Hematopoietic multipotent progenitor cell treated with erythropoietin and hydrocortisone succinate and interleukin-3 and kit ligand, for 17 days (in vitro differentiated cells): ENCODE measurements at regions not wholly inside any gene's neighbourhood (a gene's known extent, or its start where the extent isn't known, plus 50 kb on each side); places are given as distances from the start of the nearest gene placed in this dataset.

Experiments
- DNase-seq: peaks from one replicate; pipeline ENCODE4 v3.0.0-alpha.2; 2015; ENCODE audit warnings: low spot score

GRCh38 chr5:20537911-20538703 is 550.1 kb upstream of the CDH18 start:
- no peak for DNase-seq

DNA sequence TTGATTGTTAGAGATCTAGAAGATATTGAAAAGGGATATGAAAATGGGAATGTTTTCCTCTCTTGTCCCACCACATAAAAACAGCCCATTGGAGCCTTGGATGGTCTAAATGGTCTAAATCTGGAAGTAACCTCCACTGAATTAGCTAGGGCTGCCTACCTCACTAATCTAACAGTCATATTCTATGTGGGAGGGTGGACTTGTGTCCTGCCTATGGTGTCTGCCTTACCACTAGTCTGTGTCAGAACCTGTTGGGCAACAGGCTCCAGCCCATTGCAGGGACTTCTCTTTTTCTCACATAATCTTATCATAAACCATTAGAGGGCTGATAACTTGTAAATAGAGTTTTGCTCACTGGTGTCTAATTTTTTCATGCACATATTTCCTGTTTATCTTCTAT is 548.8 kb upstream of the CDH18 start:
- no peak for DNase-seq

GRCh38 chr5:20536341-20536740 is 548.3 kb upstream of the CDH18 start:
- DNase-seq: no peak

DNA sequence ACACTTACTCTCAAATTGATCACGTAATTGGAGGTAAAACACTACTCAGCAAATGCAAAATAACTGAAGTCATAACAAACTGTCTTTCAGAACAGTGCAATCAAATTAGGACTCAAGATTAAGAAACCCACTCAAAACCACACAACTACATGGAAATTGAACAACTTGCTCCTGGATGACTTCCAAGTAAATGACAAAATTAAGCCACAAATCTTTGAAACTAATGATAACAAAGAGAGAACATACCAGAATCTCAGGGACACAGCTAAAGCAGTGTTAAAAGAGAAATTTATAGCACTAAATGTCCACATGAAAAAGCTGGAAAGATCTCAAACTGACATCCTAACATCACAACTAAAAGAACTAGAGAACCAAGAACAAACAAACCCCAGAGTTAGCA is 540.5 kb upstream of the CDH18 start:
- DNase-seq: no peak

GRCh38 chr5:20524991-20525529 is 537.1 kb upstream of the CDH18 start:
- no peak for DNase-seq

DNA sequence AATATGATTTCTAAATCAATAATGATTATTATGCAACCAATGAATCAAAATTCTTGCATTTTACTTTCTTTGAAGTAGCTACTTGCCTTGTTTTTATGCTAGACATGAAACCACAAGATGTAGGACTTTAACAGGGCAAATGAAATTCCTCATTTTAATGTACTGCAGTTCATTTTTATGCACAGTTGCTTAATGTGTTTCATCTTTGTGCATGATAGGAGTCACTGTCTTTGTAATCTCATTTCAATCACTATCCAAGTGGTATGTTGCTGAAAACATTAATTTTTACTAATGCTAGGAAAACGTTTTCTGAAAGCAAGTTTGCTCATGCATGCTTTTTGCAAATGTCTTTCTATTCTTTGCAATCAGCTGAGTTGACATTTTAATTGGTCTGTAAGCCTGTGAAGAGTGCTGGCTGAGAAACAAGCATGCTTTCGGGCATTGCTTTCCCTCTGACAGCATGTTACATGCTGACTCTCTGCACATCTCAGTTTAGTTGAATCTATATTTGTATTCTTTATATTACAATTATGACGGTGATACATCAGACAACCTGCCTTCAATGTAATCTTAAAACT is 535.0 kb upstream of the CDH18 start:
- DNase-seq: no peak

DNA sequence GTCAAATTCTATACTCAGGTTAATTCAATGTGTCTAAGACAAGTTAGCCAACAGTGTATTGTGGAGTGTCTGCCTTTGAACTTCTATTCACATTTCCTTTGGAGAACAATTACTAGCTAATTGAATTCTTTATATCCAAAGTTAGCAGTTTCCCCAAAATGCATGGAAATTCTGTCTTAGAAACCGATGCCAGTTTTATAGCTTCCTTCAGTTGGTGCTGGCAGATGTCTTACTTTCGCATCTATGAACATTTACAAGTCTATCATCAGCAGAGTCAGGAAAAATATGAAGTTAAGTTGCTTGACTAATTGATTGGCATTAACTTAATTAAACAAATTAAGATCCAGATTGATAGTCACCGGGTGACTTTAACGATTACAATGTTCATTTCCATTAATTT is 527.6 kb upstream of the CDH18 start:
- DNase-seq: no peak

GRCh38 chr5:20514145-20514544 is 526.1 kb upstream of the CDH18 start:
- no peak for DNase-seq

GRCh38 chr5:20500546-20500945 is 512.5 kb upstream of the CDH18 start:
- no peak for DNase-seq

DNA sequence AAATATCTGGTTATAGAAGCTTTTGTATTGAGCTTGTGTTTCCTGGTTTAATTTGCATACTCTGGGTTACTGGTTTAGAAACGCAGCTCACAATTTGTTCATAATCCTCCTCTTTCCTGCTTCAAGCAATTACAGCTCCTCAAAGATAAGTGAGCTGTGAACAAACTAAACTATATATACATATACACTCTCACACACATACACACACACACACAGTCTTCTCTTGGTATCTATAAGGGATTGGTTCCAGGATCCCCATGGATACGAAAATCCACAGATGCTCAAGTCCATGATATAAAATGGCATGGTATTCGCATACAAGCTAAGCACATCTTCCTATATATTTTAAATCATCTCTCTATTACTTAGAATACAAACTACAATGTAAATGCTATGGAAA is 510.9 kb upstream of the CDH18 start:
- DNase-seq: no peak

DNA sequence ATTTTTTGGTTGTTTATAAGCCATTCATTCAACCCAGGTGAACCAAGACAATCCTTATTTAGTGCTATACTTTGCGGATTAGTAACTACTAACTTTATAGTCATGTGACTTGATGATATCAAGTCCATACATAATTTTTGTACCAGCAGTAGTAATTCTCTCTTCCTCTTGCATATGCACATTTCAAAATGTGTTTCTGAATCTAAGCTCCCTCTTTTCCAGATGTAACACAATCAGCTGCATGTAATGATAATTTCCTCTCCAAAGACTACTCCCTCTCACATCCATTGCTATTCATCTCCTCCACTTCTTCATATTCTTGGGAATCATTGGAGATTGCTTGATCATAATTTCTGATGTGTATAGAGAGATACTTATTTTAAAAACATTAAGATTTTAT is 510.1 kb upstream of the CDH18 start:
- DNase-seq: no peak

DNA sequence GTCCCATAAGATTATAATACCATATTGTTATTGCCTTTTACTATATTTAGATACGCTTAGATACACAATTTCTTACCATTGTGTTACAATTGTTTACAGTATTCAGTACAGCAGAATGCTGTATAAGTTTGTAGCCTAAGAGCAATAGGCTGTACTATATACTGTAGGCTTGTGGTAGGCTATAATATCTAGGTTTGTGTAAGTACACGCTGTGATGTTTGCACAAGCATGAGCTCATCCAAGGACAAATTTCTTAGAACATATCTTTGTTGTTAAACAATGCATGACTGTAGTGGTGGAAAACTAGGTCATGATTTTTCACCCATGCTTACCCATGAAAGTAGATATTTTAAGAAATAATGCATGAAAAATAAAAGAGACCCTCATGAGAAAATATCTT is 509.4 kb upstream of the CDH18 start:
- DNase-seq: no peak

DNA sequence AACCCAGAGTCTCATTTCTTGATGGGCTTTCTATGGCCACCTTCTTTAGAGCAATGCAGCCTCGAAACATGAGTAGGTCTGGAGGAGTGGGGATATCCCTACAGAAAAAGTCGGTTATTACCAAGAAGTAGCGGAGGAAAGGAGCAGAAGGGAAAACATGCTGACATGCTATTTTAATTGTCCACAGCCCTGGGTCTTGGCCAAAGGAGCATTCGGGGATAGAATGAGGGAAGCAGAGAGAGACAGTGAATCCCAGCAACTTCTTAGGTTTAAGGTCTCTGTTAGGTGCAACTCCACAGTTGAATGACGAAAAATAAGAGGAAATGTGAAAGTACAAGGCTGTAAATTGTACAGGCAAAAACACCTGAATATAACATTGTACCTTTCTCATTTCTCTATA is 506.7 kb upstream of the CDH18 start:
- no peak for DNase-seq

DNA sequence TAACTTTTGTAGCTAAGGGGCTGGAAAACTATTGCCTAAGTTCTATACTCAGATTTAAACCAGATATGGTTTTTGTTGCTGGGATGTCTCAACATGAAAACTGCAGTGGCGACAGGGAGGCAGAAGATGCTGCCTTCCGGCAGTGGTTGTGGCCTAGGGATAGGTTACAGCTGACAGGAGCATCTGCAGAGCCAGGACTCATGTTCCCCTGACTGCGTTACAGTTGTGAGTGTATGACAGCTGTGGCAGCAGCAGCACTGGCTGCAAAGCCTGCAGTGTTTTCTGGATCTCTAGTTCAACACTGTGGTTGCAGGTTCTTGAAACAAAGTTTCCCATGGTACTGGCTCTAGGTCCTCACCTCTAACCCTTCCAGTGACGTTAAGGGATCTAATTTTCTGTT is 498.8 kb upstream of the CDH18 start:
- no peak for DNase-seq

GRCh38 chr5:20476016-20476415 is 488.0 kb upstream of the CDH18 start:
- no peak for DNase-seq

- no peak for DNase-seq
Measured at GRCh38 chr5:20470997-20471396, 483.0 kb upstream of the CDH18 start.

GRCh38 chr5:20469792-20470191 is 481.8 kb upstream of the CDH18 start:
- DNase-seq: no peak

DNA sequence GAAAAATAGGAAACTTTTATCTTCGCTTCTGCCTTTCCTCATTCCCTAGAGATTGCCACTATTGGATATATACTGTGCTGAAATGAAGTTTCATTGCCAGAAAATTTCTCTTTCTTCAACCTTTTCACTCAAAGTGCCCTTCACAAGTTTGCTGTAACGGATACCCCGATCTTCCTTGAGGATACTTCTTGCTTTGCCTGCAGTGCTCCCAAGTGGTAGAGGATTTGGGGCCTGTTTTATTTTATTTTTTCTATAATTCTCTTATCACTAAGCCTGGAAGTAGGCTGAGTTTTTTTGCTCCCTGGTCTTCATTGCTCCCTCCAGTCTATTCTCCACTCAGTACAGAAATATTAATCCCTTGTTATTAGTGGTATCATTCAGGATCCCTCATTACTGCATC is 481.4 kb upstream of the CDH18 start:
- no peak for DNase-seq

DNA sequence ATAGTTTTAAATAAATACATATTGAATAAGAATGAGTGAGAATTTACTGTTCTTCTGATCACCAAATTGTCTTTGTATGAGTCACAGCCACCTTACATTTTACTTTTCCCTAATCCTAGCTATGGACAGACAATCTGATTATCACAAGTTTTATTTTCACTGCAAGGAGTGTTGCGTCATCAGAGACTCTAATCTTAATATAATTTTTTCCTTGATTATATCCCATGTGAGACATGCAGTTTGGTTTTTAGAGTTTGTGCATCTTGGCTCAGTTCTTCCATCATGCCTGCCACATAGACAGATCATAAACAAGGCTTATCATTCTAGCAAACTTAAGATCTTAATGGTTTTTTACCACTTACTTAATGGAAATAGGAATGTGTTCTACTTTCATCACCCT is 478.5 kb upstream of the CDH18 start:
- DNase-seq: no peak

- no peak for DNase-seq
Measured at GRCh38 chr5:20463206-20463605, 475.2 kb upstream of the CDH18 start.

GRCh38 chr5:20446121-20446520 is 458.1 kb upstream of the CDH18 start:
- no peak for DNase-seq

GRCh38 chr5:20445326-20445860 is 457.4 kb upstream of the CDH18 start:
- no peak for DNase-seq

DNA sequence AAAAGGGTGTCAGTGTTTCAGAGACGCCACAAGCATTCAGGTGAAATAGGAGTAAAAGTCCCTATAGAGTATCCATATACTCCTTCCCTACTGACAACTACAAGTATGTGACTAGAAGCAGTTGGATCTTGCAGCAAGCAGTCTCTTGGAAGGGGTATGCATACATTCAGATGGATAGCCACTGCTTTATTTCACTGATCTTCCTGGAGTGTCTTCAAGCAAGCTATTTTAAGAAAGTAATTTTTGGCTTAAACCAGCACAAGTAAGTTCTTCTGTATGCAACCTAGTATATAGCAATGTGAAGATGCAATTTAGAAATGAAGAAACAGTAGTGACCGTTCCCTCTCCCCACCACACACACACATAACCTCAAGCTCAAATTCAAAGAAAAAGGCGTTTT is 446.8 kb upstream of the CDH18 start:
- DNase-seq: no peak
